GM19043 (cell line): ENCODE measurements at regions not wholly inside any gene's neighbourhood (a gene's known extent, or its start where the extent isn't known, plus 50 kb on each side); places are given as distances from the start of the nearest gene placed in this dataset.
"Not testable (repeated sequence)": the region's sequence is repeated elsewhere in the genome, so short reads cannot be mapped to it uniquely, and the experiment has no call there.

Source experiments
- ATAC-seq: cut with Tn5 transposase; IDR thresholded peaks from one replicate; pipeline ENCODE4 v1.9.1; 2021; ENCODE audit warnings: low read depth; ENCODE audit not compliant: unreplicated experiment

GRCh38 chr6:14757418-14757817 lies 488.5 kb upstream of the JARID2 start:
- no peak for ATAC-seq

GRCh38 chr6:14758421-14759081 lies 487.3 kb upstream of the JARID2 start:
- ATAC-seq = no peak

- no peak for ATAC-seq
Measured at GRCh38 chr6:14759976-14760672, 485.7 kb upstream of the JARID2 start.

GRCh38 chr6:14762077-14762476 lies 483.8 kb upstream of the JARID2 start:
- ATAC-seq = no peak

- ATAC-seq = no peak
Measured at GRCh38 chr6:14763139-14763538, 482.7 kb upstream of the JARID2 start.

- ATAC-seq = no peak
Measured at GRCh38 chr6:14763616-14764015, 482.3 kb upstream of the JARID2 start.

GRCh38 chr6:14765106-14765505 lies 480.8 kb upstream of the JARID2 start:
- no peak for ATAC-seq

- no peak for ATAC-seq
Measured at GRCh38 chr6:14765721-14766390, 480.0 kb upstream of the JARID2 start.

GRCh38 chr6:14766391-14766994 lies 479.4 kb upstream of the JARID2 start:
- no peak for ATAC-seq

- no peak for ATAC-seq
Measured at GRCh38 chr6:14767226-14767625, 478.6 kb upstream of the JARID2 start.

GRCh38 chr6:14770040-14770439 lies 475.8 kb upstream of the JARID2 start:
- ATAC-seq = no peak

- no peak for ATAC-seq
Measured at GRCh38 chr6:14770572-14770971, 475.3 kb upstream of the JARID2 start.

- ATAC-seq = no peak
Measured at GRCh38 chr6:14771016-14771415, 474.9 kb upstream of the JARID2 start.

GRCh38 chr6:14772188-14772587 lies 473.7 kb upstream of the JARID2 start:
- no peak for ATAC-seq

GRCh38 chr6:14775528-14775927 lies 470.3 kb upstream of the JARID2 start:
- no peak for ATAC-seq

GRCh38 chr6:14776307-14776706 lies 469.6 kb upstream of the JARID2 start:
- no peak for ATAC-seq

- ATAC-seq = no peak
Measured at GRCh38 chr6:14781772-14782525, 463.9 kb upstream of the JARID2 start.

- not testable (repeated sequence) for ATAC-seq
Measured at GRCh38 chr6:14782921-14783464, 462.9 kb upstream of the JARID2 start.

GRCh38 chr6:14783594-14783993 lies 462.3 kb upstream of the JARID2 start:
- no peak for ATAC-seq
